Left cardiac atrium (tissue), 4 donors: ENCODE measurements at regions not wholly inside any gene's neighbourhood (a gene's known extent, or its start where the extent isn't known, plus 50 kb on each side); places are given as distances from the start of the nearest gene placed in this dataset.

Experiments
- ATAC-seq, 2 donors: fragments of 200-7000 bp; cut with Tn5 transposase; one replicate each; pipeline ENCODE4 v1.9.1; 2020; ENCODE audit warnings: mild to moderate bottlenecking in 2 of 2, moderate library complexity in 2 of 2
- DNase-seq: peaks from one replicate; pipeline ENCODE4 v3.0.0-alpha.2; 2020
- intact Hi-C, 2 donors: fragments of 100-400 bp; cut with DNase I; formaldehyde crosslinking; loops; one replicate each; pipeline versions ENCODE4 v1.14.1 to v1.15.1; 2022 to 2023
- donor health status: DM: no; HTN: yes; CAD: no.
- donor health status: DM: no; HTN: yes; CAD: no; lungs with severe emphysema.
- donor health status: DM: yes; HTN: yes; CAD: no.
- donor health status: Dilated cardiomyopathy.

DNA sequence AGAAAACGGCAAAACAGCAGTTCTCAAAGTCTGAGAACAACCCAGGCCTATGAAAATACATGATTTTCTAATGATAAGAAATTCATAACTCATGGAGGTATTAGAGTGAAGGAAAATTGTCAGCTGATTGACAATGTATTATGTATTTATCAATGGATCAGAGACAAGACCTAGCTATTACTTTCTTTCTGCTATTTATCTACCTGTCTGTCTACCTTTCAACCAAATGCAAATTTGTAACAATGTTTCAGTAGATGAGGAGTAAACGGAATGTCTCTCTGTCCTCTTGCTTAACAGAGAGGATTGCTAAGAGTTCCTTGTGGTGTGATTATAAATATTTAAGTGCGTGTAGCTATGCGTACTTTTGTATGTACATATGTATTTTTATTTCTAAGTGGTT is 568.7 kb upstream of the RGS18 start:
- no peak for DNase-seq
- ATAC-seq = no peak
- intact Hi-C loops = no loop called here

DNA sequence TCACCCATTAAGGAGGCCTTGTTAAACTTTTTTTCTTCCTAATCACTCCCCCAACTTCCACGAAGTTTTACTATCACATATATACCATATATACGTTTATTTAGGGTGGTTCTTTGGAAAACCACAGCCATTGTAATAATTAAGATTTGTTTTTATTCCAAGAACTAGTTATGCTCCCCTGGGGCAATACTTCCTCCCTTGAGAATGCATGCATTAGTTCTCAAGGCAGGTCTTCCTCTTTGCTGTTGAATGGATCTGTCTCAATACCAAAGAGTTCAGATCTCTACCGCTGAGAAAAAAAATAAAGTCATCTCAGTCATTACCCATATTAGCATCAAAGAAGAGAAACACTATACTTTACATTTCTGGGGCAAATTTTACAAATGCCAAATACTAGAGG is 567.7 kb upstream of the RGS18 start:
- intact Hi-C loops = no loop called here
- ATAC-seq (no peak), DNase-seq (no peak)

DNA sequence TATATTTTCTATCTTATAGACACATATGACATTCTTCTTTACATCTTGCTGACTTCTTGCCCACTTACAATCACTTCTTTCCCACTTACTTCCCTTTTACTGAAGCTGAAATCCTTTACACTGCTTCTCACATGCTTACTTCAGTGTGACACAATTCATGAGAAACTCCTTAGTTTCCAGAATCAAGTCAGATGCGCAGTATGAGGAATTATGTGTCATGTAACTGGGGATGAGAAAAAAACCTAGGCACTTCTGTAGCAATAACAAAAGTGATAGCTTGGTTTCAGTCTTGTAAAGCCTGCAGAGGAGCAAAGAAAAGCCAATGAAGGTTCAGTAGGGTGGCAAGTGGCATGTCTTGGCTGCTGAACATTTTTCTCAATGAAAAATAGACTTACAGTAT is 566.2 kb upstream of the RGS18 start:
- DNase-seq (no peak), ATAC-seq (no peak)
- intact Hi-C loops = no loop called here

DNA sequence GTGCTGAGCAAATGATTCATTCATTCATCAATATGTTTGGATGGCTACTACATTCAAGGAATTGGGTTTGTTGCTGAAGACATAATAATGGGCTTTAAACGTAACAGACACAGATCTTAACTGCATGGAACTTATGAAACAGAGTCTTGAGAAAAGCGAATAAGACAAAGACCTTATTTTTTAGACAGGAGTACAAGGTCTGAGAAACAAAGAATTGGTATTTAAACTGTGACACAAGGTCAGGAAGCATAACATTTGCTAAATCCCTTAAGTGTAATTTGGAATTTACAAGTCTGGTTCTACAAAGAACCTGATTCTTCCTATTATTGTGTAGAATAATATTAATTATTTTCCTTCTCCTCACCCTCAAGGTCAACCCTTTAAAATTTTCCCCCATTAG is 565.4 kb upstream of the RGS18 start:
- DNase-seq (no peak), ATAC-seq (no peak)
- intact Hi-C loops = no loop called here

DNA sequence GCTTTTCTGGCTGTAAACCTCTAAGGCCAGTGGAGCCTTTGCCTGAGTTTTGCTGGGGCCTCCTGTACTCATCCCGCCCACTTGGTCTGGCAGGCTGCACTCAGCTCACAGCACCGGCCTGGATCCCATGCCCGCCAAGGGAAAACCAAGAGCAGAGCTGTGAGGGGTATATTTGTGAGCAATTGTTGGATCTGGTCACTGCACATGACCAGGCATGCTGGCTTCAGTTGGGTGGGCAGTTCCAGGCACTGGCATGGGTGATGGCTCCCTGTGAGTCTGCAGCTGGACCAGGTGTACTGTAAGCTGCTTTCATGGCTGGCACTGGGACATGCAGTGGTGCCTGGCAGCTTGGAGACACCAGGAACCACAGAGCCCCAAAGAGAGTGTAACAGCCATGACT is 563.1 kb upstream of the RGS18 start:
- no peak for DNase-seq
- intact Hi-C loops = no loop called here
- no peak for ATAC-seq

DNA sequence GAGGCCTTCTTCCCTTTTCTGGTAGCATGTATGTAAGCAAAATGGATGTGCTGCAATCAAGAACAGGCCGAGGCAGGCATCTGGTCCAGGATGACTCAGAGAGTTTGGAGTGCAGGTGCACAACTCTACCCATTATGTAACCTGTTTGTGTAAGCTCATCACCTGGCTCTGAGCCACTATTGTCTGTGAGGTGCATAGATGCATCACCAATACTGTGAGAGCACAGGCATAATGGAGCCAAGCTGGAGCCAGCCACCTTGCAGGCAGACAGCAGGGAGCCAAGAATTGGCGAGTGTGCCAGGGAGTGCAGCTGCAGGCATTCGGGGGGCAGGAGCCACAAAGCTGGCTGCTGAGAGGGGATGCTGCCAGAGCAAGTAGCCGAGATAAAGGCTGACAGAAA is 549.9 kb upstream of the RGS18 start:
- DNase-seq = no peak
- intact Hi-C loops = no loop called here
- ATAC-seq = no peak

DNA sequence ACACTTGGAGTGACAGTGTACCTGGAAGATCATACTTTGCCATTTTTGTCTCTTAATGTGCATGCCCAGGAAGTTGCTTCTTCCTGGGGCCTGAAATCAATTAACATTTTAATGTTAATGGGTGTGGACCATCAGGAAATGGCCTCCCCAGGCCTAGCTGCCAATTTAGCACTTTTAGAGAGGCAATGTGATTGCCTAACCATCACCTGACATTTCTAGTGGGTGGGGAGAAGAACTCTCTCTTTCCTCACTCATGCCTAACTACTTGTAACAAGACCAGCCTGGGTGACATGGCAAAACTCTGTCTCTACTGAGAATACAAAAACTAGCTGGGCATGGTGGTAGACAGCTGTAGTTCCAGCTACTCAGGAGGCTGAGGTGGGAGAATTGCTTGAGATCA is 549.0 kb upstream of the RGS18 start:
- intact Hi-C loops = no loop called here
- DNase-seq (no peak), ATAC-seq (no peak)

DNA sequence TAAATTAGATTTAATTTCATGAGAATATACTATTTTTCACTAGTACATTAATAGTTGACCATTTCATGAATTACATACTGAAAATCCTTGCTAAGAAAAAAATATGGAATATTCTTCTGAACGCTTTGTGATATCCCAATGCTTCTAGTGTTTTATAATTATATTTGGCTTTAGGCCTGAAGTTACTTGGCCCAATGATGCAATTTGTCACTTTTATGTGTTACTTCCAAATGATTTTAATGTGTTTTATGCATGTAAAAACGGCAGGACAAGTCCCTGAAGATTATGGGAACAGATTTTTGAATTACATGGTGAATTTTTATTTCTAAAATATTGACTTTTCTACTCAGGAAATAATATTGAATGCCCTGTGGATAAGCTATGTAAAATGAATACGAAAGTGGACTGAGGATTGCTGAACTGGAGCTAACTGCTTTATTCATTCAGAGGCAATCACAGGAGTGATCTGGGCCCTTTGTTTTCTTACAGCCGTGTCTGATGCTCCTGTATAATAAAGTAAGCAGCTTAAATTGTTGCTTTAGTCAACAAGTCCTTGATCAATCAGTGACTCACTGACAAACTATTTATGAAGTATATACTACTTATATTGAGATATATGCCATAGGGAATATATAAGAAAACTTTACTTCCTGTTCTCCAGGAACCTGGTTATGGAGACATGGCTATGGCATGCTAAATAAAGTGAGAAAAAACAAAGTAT is 543.0 kb upstream of the RGS18 start:
- ATAC-seq = no peak
- intact Hi-C loops = no loop called here
- DNase-seq = no peak

DNA sequence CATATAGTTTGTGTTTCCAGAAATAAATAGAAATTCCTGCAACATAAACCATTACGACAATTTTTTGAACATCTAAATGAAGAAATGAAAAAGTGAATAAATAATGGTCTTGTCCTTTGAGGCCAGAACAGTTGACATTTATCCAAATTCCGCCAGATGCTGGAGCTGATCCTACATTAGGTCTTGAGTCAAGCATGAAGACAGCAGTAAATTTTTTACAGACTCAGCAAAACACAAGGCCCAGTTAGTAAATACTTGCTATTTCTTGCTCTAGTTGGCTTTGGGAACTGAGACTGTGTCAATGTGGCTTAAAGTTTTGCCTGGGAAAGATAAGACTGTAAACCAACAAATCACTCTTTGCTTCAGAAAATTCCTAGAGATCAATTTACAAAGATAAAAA is 540.1 kb upstream of the RGS18 start:
- ATAC-seq (peak in 1 of 2 donors; percentile 78), DNase-seq (no peak)
- intact Hi-C loops = no loop called here

DNA sequence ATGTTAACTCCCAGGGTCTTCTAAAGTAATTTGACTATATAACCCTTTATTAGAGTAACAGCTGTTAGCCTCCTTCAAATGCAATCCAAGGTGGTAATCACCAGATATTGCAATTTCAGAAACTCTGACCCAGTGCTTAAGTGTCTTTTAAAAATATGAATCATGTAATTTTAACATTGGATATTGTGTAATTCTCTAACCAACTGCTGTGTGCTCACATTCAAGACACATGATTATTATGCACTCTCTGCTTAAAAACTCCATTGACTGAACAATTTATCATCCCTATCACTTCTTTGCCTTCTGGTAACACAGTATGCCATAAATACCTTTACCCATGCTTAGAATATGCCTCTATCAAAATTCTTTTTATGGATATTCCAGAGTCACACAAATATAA is 537.4 kb upstream of the RGS18 start:
- peak in 1 of 2 donors; percentile 71 for ATAC-seq

DNA sequence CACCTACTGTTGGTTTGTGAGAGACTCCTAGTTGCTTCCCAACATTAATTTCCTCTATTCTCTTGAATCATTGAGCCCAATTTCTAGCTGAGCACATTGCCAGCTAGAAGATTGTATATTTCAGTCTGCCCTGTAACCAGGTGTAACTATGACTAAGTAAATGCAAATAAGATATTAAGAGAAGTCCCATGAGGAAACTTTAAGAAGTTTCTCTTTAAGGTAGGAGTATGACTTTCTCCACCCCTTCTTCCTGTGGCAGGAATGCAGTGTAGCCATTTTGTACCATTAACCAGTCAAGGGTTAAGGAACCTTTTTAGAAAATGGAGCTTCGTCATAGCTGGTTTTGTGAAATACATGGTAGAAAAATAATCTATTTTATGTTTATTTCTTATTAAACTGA is 534.2 kb upstream of the RGS18 start:
- no peak for ATAC-seq
- no peak for DNase-seq
- intact Hi-C loops = no loop called here

More for the DNA sequence above, 537.4 kb upstream of the RGS18 start:
- intact Hi-C loops = no loop called here
- DNase-seq = no peak

DNA sequence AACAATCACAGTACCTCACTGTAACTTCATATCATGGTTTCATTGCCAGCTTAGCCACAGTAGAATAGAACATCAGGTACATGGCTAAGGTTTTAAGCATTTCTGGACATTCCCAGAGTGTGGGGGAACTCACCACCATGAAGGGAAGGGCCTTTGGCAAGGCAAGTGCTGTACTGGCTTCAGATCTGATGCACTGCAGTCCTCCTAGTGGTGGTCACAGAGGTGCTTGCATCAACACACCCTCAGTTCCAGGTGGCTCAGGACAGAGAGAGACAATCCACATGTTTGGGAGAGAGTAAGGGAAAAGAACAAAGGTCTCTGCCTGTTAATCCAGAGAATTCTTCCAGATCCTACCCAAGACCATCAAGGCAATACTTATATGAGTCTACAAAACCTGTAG is 528.4 kb upstream of the RGS18 start:
- intact Hi-C loops = no loop called here
- ATAC-seq (no peak), DNase-seq (no peak)

DNA sequence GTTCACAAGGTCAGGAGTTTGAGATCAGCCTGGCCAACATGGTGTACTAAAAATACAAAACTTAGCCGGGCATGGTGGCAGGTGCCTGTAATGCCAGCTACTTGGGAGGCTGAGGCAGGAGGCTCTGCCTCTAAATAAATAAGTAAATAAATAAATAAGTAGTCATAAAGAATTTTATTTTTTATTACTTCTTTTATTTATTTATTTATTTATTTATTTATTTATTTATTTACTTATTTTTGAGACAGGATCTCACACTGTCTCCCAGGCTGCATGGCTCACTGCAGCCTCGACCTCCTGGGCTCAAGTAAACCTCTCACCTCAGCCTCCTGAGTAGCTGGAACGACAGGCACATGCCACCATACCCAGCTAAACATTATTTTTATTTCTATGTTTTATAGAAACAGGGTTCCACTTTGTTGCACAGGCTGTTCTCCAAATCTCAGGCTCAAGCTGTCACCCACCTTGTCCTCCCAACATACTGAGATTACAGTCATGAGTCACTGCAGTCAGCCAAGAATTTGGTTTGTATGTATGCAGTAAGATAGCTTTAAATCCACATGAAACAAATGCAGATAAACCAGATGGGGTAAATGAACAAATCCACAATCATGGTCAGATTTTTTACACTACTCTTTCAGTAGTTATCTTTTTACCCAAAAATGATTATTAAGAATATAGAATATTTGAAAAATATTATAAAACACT is 523.3 kb upstream of the RGS18 start:
- DNase-seq (no peak), ATAC-seq (no peak)
- intact Hi-C loops = no loop called here

DNA sequence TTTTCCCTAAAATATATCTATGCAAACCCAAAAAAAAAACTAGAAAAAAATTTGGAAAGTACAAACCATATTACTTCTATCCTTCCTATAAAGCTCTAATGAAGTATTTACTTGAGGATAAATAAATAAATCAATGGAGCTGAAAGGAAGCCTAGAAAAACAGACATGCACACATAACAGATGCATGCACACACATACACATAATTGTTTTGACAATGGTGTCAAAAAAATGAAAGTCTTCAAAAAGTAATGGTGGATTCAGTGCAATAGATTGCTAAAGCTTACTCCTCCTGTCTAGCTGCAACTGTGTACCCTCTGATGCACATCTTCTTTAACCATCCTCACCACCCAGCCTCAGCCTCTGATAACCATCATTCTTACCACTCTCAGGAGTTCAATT is 521.9 kb upstream of the RGS18 start:
- no peak for DNase-seq
- no peak for ATAC-seq
- intact Hi-C loops = no loop called here

DNA sequence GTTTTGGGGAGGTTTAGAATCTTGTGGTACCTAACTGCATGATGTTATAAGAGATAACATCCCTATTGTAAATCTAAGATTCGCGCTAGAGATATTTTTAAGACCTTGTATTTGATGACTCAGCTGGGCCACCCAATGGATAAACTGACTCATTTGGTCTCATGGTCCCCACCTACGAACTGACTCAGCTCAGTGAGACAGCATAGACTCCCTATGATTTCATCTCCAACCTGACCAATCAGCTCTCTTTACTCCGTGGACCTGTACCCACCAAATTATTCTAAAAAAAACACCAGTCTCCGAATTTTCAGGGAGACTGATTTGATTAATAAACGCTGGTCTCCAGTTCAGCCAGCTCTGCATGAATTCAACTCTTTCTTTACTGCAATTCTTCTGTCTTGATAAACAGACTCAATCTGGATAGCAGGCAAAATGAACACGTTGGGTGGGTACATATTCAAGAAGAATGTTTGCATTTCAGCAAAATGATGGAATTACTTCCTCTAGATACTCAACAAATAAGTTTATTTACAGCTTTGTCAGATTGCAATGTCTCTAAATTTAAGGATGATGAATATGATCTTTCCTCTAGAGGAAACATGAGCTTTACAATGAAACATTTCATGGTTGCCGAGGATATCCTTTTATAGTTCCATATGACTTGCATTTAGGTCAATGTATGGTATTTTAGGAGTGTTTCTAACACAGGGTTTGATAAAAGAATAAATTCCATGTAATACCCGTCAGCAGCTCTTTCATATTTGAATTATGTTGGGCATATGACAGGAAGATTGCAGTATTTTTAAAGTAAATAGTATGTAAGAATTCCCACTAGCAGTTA is 516.6 kb upstream of the RGS18 start:
- intact Hi-C loops = no loop called here
- DNase-seq (no peak), ATAC-seq (no peak)

DNA sequence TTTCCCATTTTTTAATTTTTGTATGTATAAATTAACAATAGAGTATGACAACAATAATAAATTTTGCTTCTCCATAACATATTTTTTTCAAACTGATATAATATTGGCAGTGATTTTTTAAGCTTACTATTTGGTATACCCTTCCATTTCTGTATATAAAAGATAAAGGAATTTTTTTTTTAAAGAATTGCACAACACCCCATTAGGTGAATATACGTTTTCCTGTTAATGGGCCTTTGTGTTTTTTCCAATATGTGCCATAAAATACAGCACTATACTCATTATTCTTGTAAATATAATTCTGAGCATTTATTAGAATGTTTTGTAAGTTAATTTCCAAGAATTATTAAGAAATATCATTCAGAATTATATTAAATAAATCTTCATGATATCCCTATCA is 515.2 kb upstream of the RGS18 start:
- intact Hi-C loops = no loop called here
- ATAC-seq (no peak), DNase-seq (no peak)

DNA sequence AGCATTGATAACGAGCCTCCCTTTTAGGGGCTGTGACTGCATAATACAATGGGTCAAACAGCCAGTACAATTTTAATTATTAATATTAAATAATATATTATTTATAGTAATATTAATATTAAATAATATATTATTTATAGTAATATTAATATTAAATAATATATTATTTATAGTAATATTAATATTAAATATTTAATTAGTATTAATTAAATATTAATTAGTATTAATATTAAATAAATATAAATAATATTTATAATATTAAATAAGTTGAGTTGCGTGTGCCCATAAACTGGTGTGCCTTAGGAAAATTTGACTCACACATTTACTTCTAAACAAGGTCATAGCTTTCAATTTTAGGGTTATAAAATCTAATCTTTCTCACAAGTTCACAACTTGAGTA is 509.3 kb upstream of the RGS18 start:
- DNase-seq (no peak), ATAC-seq (no peak)
- intact Hi-C loops = no loop called here

DNA sequence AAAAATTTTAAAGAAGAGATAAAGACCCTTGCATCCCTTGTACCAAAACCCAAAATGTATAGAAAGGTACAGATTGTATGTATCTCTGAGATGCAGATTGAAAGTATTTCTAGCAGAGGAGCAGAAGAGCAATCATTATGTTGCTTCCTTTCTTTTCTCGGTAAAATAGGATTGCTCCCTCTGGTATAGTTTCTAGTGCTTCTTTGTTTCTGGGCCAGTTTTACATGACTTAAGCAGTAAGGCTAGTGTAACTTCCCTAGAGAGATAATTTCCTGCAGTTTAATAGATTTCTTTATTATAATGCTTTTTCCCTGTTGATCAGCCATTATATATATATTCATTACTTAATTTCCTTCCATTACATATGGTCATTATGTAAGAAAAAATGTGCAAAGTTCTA is 496.2 kb upstream of the RGS18 start:
- no peak for DNase-seq
- no peak for ATAC-seq
- intact Hi-C loops = no loop called here

DNA sequence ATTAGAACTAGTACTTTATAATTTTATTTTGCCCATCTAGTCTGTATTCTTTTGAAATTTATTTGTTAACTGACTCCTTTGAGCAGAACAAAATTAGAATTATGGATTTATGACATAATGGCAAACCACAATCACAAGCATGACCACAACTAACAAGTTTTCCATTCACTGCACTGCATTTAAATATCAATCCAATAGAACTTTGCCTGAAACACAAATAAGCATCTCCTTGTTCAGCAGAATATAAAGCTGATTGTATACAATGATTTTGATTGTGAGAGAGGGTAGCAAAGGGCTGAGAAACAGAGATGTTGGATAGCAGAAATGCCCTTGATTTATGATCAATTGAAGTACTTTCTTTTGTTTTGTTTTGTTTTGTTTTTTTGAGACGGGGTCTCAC is 495.5 kb upstream of the RGS18 start:
- ATAC-seq (no peak), DNase-seq (no peak)
- intact Hi-C loops = no loop called here

DNA sequence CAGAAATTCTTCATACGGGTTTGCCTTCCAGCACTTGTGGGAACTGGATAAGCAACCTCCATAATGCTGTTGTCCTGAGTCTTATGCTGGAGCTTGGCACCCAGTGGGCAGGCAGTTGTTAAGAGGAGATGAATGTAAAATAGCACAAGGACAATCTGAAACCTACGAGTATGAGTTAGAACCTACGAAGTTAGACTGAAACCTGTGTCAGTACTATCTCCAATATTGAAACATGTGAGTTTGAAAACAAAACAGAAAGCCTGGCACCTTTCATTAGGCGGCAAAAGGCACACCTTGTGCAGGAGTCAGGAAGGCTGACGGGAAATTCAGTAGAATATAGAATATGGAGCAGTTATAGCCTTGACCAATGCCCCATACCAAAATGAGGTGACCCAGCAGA is 489.7 kb upstream of the RGS18 start:
- intact Hi-C loops = no loop called here
- no peak for DNase-seq
- no peak for ATAC-seq

DNA sequence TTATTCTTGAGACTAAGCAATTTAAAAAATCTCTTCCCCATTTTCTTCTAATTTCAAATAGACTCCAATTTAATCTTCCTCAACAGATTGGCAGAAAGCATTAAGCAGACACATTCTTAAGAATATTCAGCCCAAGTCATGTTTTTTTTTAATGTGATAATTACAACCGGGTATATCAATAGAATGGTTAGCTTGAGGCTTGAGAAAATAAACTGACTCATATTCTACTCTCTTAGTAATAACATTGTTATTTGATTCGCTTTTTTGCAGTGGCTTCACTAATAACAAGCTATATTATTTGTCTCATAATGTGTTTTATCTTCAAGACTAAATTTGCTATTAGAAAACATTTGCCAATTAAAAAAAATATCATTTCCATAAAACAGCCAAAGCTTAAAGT is 488.6 kb upstream of the RGS18 start:
- DNase-seq (no peak), ATAC-seq (no peak)
- intact Hi-C loops = no loop called here
